ENCODE measurements at regions not wholly inside any gene's neighbourhood (a gene's known extent, or its start where the extent isn't known, plus 50 kb on each side); places are given as distances from the start of the nearest gene placed in this dataset.

DNA sequence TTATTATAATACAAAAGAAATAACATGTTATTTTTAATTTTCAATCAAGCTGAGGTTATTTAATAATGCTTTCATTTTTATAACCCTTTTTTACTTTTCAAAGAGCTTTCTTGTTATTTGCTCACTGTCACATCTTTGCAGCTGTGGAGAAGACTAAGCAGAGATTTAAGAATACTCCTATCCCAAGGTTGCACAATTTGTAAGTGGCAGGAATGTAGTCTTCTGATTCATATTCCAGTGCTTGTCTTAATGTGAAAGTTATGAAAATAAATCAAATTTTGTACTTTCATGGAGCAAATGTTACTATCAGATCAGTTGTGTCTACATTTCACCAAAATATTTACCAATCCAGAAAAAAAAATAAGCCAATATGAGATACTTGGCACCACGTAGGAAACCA is 86.6 kb downstream of the DDIT4L start:
- TF ChIP-seq, protein P1, sequence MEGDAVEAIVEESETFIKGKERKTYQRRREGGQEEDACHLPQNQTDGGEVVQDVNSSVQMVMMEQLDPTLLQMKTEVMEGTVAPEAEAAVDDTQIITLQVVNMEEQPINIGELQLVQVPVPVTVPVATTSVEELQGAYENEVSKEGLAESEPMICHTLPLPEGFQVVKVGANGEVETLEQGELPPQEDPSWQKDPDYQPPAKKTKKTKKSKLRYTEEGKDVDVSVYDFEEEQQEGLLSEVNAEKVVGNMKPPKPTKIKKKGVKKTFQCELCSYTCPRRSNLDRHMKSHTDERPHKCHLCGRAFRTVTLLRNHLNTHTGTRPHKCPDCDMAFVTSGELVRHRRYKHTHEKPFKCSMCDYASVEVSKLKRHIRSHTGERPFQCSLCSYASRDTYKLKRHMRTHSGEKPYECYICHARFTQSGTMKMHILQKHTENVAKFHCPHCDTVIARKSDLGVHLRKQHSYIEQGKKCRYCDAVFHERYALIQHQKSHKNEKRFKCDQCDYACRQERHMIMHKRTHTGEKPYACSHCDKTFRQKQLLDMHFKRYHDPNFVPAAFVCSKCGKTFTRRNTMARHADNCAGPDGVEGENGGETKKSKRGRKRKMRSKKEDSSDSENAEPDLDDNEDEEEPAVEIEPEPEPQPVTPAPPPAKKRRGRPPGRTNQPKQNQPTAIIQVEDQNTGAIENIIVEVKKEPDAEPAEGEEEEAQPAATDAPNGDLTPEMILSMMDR (IDR thresholded peaks at IDR 0.05): no peak
- TF ChIP-seq SIN3A (IDR thresholded peaks at IDR 0.05; ENCODE audit: borderline replicate concordance, insufficient read depth, low read depth, low read length): no peak
- TF ChIP-seq POLR2AphosphoS5 (IDR thresholded peaks at IDR 0.05; ENCODE audit: low read depth, low read length): no peak
